HepG2 (cell line): ENCODE measurements at regions not wholly inside any gene's neighbourhood (a gene's known extent, or its start where the extent isn't known, plus 50 kb on each side); places are given as distances from the start of the nearest gene placed in this dataset.

Experiments
- ATAC-seq: fragments of 200-7000 bp; cut with Tn5 transposase; 3 replicates; pipeline ENCODE4 v1.9.1; 2020; ENCODE audit warnings: mild to moderate bottlenecking, moderate library complexity
- BruUV-seq: library from RNA; stranded (reverse); fragments of 400-500 nt; replicated peaks from 2 replicates; lab custom pipeline; 2021; lab: Mats Ljungman, UMichigan
- CTCF ChIA-PET: fragments of 300-600 bp; formaldehyde crosslinking; extraction: SDS; loops from one replicate; lab custom pipeline; 2021; ENCODE audit warnings: low total read pairs, inconsistent platforms, low intra/inter-chr PET ratio; lab: Yijun Ruan, JAX
- POLR2A ChIA-PET: fragments of 350-600 bp; sonication (Branson Sonifier 250); formaldehyde crosslinking; loops from one replicate; lab custom pipeline; 2020; ENCODE audit warnings: antibody characterized with exemption, inconsistent platforms; lab: Yijun Ruan, JAX
- DNase-seq: peaks from one replicate; pipeline ENCODE4 v3.0.0-alpha.2; 2015; ENCODE audit warnings: low spot score
- FAIRE-seq: peaks from 3 replicates; lab custom pipeline; 2011; peaks lifted over from hg19 to GRCh38; lab: Jason Lieb, UNC
- H2AFZ ChIP-seq: one replicate; pipeline ENCODE4 v1.6.1; 2011; ENCODE audit warnings: low read length, inconsistent platforms
- H3K27ac ChIP-seq: fragments of 300-600 bp; 3 replicates; pipeline ENCODE4 v1.8.0; 2011; ENCODE audit warnings: mixed run types, mild to moderate bottlenecking, mixed read lengths, low read length, inconsistent platforms; ENCODE audit not compliant: insufficient read depth; ENCODE audit errors: extremely low read length
- H3K27me3 ChIP-seq, 2 experiments: fragments of 200-600 bp in 1 of 2; 2 replicates in 1 of 2; 3 replicates in 1 of 2; pipeline versions ENCODE4 v1.6.0 to v1.8.0; 2011; ENCODE audit warnings: low read length in 2 of 2, mild to moderate bottlenecking in 2 of 2, moderate library complexity in 2 of 2, inconsistent platforms in 1 of 2; ENCODE audit not compliant: insufficient read depth in 2 of 2, control insufficient read depth in 1 of 2
- H3K36me3 ChIP-seq, 2 experiments: fragments of 200-600 bp in 1 of 2; replicated peaks in 1 of 2; 2 replicates in 1 of 2; 3 replicates in 1 of 2; pipeline versions ENCODE4 v1.5.1 to v1.8.0; 2011; ENCODE audit warnings: low read length in 2 of 2, inconsistent platforms in 1 of 2; ENCODE audit not compliant: insufficient read depth in 2 of 2, control insufficient read depth in 1 of 2
- H3K4me1 ChIP-seq: 2 replicates; pipeline ENCODE4 v1.5.1; 2012; ENCODE audit warnings: low read length, inconsistent platforms; ENCODE audit not compliant: insufficient read depth
- H3K4me2 ChIP-seq: 2 replicates; pipeline ENCODE4 v1.6.0; 2011; ENCODE audit warnings: low read depth, low read length, inconsistent platforms
- H3K4me3 ChIP-seq, 3 experiments: fragments of 200-600 bp in 1 of 3; sonication (generic), shearing (Covaris generic) in 1 of 3; replicated peaks in 1 of 3; 2 replicates each; pipeline ENCODE4 v1.5.1; 2011 to 2016; ENCODE audit warnings: low read length in 3 of 3, inconsistent platforms in 2 of 3, low read depth in 2 of 3, mild to moderate bottlenecking in 2 of 3, control low read depth in 1 of 3, mixed read lengths in 1 of 3; ENCODE audit not compliant: insufficient read depth in 1 of 3
- H3K79me2 ChIP-seq: one replicate; pipeline ENCODE4 v1.6.1; 2011; ENCODE audit warnings: low read length, inconsistent platforms; ENCODE audit not compliant: insufficient read depth
- H3K9ac ChIP-seq: 2 replicates; pipeline ENCODE4 v1.6.0; 2011; ENCODE audit warnings: mild to moderate bottlenecking, low read depth, low read length, inconsistent platforms; ENCODE audit not compliant: insufficient read depth
- H3K9me3 ChIP-seq: 2 replicates; pipeline ENCODE4 v1.5.1; 2012; ENCODE audit warnings: mild to moderate bottlenecking, low read length
- H4K20me1 ChIP-seq: 2 replicates; pipeline ENCODE4 v1.6.0; 2011; ENCODE audit warnings: inconsistent platforms, mild to moderate bottlenecking, low read length, moderate library complexity; ENCODE audit not compliant: insufficient read depth
- ARID5B ChIP-seq: IDR thresholded peaks from 2 replicates; pipeline ENCODE4 v1.4.0; 2020; ENCODE audit warnings: mild to moderate bottlenecking, missing genetic modification reagents
- CERS6 ChIP-seq: sonication (generic); formaldehyde crosslinking; IDR thresholded peaks from 2 replicates; pipeline ENCODE4 v1.5.0; 2020; ENCODE audit warnings: missing genetic modification reagents
- IRX3 ChIP-seq: sonication (generic); formaldehyde crosslinking; IDR thresholded peaks from 2 replicates; pipeline ENCODE4 v1.8.1; 2023; ENCODE audit warnings: mild to moderate bottlenecking, low read depth, missing genetic modification reagents, borderline replicate concordance
- KDM1A ChIP-seq: IDR thresholded peaks from 2 replicates; pipeline ENCODE4 v1.6.1; 2016; ENCODE audit warnings: missing compliant biosample characterization
- KMT2A ChIP-seq: sonication (generic); formaldehyde crosslinking; IDR thresholded peaks from 2 replicates; pipeline ENCODE4 v1.4.0; 2020; ENCODE audit warnings: missing genetic modification reagents
- RBM22 ChIP-seq: fragments of 200-400 bp; formaldehyde crosslinking; optimal IDR thresholded peaks from 2 replicates; pipeline ENCODE3; 2017; ENCODE audit warnings: mild to moderate bottlenecking, low read length, moderate library complexity
- SMARCC2 ChIP-seq: fragments of 450-650 bp; IDR thresholded peaks from 2 replicates; pipeline ENCODE4 v1.6.1; 2017; ENCODE audit warnings: antibody characterized with exemption, mild to moderate bottlenecking
- ZMAT5 ChIP-seq: sonication (generic); formaldehyde crosslinking; IDR thresholded peaks from 2 replicates; pipeline ENCODE4 v1.5.0; 2020; ENCODE audit warnings: mild to moderate bottlenecking, low read depth, missing genetic modification reagents, borderline replicate concordance
- ZNF10 ChIP-seq: sonication (generic); formaldehyde crosslinking; IDR thresholded peaks from 2 replicates; pipeline ENCODE4 v1.4.0; 2020; ENCODE audit warnings: mild to moderate bottlenecking, low read depth, missing genetic modification reagents, borderline replicate concordance
- ZNF441 ChIP-seq: sonication (generic); formaldehyde crosslinking; IDR thresholded peaks from 2 replicates; pipeline ENCODE4 v1.7.0; 2021; ENCODE audit warnings: missing genetic modification reagents, borderline replicate concordance
- ZNF484 ChIP-seq: sonication (generic); formaldehyde crosslinking; IDR thresholded peaks from 2 replicates; pipeline ENCODE4 v1.5.1; 2020; ENCODE audit warnings: mild to moderate bottlenecking, low read depth, missing genetic modification reagents, borderline replicate concordance
- ZNF549 ChIP-seq: sonication (generic); formaldehyde crosslinking; IDR thresholded peaks from 2 replicates; pipeline ENCODE4 v1.5.0; 2020; ENCODE audit warnings: missing genetic modification reagents
- ZNF589 ChIP-seq: sonication (generic); formaldehyde crosslinking; conservative IDR thresholded peaks from 2 replicates; pipeline ENCODE4 v1.8.0; 2022; ENCODE audit warnings: mild to moderate bottlenecking, moderate library complexity, missing genetic modification reagents
- ZNF737 ChIP-seq: sonication (generic); formaldehyde crosslinking; IDR thresholded peaks from 2 replicates; pipeline ENCODE4 v1.5.0; 2020; ENCODE audit warnings: missing genetic modification reagents, mild to moderate bottlenecking, borderline replicate concordance
- WGBS: methylation state at CpG from one replicate; pipeline ENCODE4 v1.1.6; 2017; ENCODE audit warnings: low lambda C conversion rate; 5-methylcytosine and 5-hydroxymethylcytosine counted together
- in situ Hi-C: cut with HindIII; loops from 2 replicates; pipeline ENCODE4 v1.10.0; 2017; ENCODE audit warnings: low pct_unique_long_range_greater_than_20kb; ENCODE audit not compliant: extremely low pct_ligation_motif_present
- intact Hi-C: fragments of 100-400 bp; cut with micrococcal nuclease; formaldehyde crosslinking; loops from one replicate; pipeline ENCODE4 v1.10.0; 2022; ENCODE audit not compliant: unreplicated experiment

GRCh38 chr5:175261526-175261925 is 182.5 kb downstream of the DRD1 start:
- no peaks in the 10 kb centered on the region for H3K79me2 ChIP-seq
- H2AFZ ChIP-seq, result no peak overlapping the region
- H3K27ac ChIP-seq, result no peak overlapping the region
- CTCF ChIA-PET, result no interaction called here
- WGBS, result 4% methylated on average over 4 of the region's 4 CpGs
- H3K4me2 ChIP-seq, result no peak overlapping the region
- in situ Hi-C loops (no loop called here), intact Hi-C loops (no loop called here)
- no peaks in the 10 kb centered on the region for H3K27me3 ChIP-seq
- no peak for DNase-seq
- no peak overlapping the region for H3K9ac ChIP-seq
- H3K4me3 ChIP-seq, result no peak overlapping the region
- no peaks in the 10 kb centered on the region for H3K9me3 ChIP-seq
- no peaks in the 10 kb centered on the region for H3K36me3 ChIP-seq
- no peak for FAIRE-seq
- no peaks in the 10 kb centered on the region for H4K20me1 ChIP-seq
- ATAC-seq, result no peak
- POLR2A ChIA-PET, result no interaction called here
- no peaks in the 10 kb centered on the region for H3K4me1 ChIP-seq
- TF ChIP-seq KMT2A (CRISPR knock-in tag), result no peak
- no peak for TF ChIP-seq ZNF10 (CRISPR knock-in tag)
- TF ChIP-seq KDM1A (CRISPR knock-in tag), result no peak
- TF ChIP-seq IRX3, result no peak
- TF ChIP-seq ZNF484 (CRISPR knock-in tag), result no peak
- no peak for TF ChIP-seq ZNF549 (CRISPR knock-in tag)
- no peak for TF ChIP-seq ZNF441 (CRISPR knock-in tag)
- TF ChIP-seq, all 625 proteins: peak for 0
- BruUV-seq, result no TSS peak

- Histone ChIP-seq H3K4me2 (no peak overlapping the region), H3K27ac (no peak overlapping the region), H3K79me2 (no peaks in the 10 kb centered on the region), H3K9me3 (no peaks in the 10 kb centered on the region), H3K4me3 (no peak overlapping the region), H3K27me3 (no peaks in the 10 kb centered on the region), H3K9ac (no peak overlapping the region), H3K36me3 (no peaks in the 10 kb centered on the region), H3K4me1 (no peaks in the 10 kb centered on the region), H4K20me1 (no peaks in the 10 kb centered on the region), H2AFZ (no peak overlapping the region)
- POLR2A ChIA-PET, result no interaction called here
- no peak for TF ChIP-seq RBM22
- no peak for TF ChIP-seq ZNF737
- TF ChIP-seq ZNF589 (CRISPR knock-in tag), result no peak
- no peak for TF ChIP-seq SMARCC2
- no peak for TF ChIP-seq ARID5B
- no peak for TF ChIP-seq ZMAT5 (CRISPR knock-in tag)
- TF ChIP-seq CERS6, result no peak
- DNase-seq (no peak), ATAC-seq (no peak), FAIRE-seq (no peak)
- WGBS, result 1% methylated on average over 3 of the region's 6 CpGs
- intact Hi-C loops, result no loop called here
- CTCF ChIA-PET, result no interaction called here
- in situ Hi-C loops, result no loop called here
- no TSS peak for BruUV-seq
These were observed 182.9 kb downstream of the DRD1 start for GRCh38 chr5:175261037-175261436.
